Left lung (tissue), 4 donors: ENCODE measurements at regions not wholly inside any gene's neighbourhood (a gene's known extent, or its start where the extent isn't known, plus 50 kb on each side); places are given as distances from the start of the nearest gene placed in this dataset.

Source experiments
- ATAC-seq: fragments of 200-7000 bp; cut with Tn5 transposase; one replicate; pipeline ENCODE4 v1.9.1; 2020; ENCODE audit warnings: moderate library complexity
- DNase-seq, 4 donors: peaks; one replicate each; pipeline ENCODE4 v3.0.0-alpha.2; 2013 to 2020
- H3K27ac ChIP-seq, 2 donors: fragments of 200-600 bp; sonication (generic) in 1 of 2; one replicate each; pipeline versions ENCODE4 v1.5.0 to v1.8.0; 2020 to 2021
- H3K27me3 ChIP-seq, 2 donors: fragments of 200-600 bp; sonication (generic) in 1 of 2; one replicate each; pipeline versions ENCODE4 v1.5.0 to v1.8.0; 2020 to 2021
- H3K36me3 ChIP-seq, 2 donors: fragments of 200-600 bp; sonication (generic) in 1 of 2; one replicate each; pipeline versions ENCODE4 v1.5.0 to v1.8.0; 2020 to 2021
- H3K4me1 ChIP-seq, 2 donors: fragments of 200-600 bp; one replicate each; pipeline ENCODE4 v1.8.0; 2021
- H3K4me3 ChIP-seq, 2 donors: fragments of 200-600 bp; sonication (generic) in 1 of 2; one replicate each; pipeline versions ENCODE4 v1.5.0 to v1.8.0; 2020 to 2021; ENCODE audit warnings: mild to moderate bottlenecking in 1 of 2
- H3K9me3 ChIP-seq, 2 donors: fragments of 200-600 bp; sonication (generic) in 1 of 2; one replicate each; pipeline versions ENCODE4 v1.5.0 to v1.8.0; 2020 to 2021
- CTCF ChIP-seq, 2 donors: fragments of 200-600 bp; sonication (generic) in 1 of 2; IDR thresholded peaks; one replicate each; pipeline versions ENCODE4 v1.5.0 to v1.8.0; 2021; ENCODE audit warnings: antibody characterized with exemption in 2 of 2
- intact Hi-C, 2 donors: fragments of 100-400 bp; cut with DNase I; formaldehyde crosslinking; loops; one replicate each; pipeline versions ENCODE4 v1.11.2 to v1.14.2; 2022
- donor health status: DM: no; HTN: yes; CAD: no.
- donor health status: DM: no; HTN: no; CAD: no.

- Histone ChIP-seq H3K27ac (no peak overlapping the region), H3K4me1 (no peaks in the 10 kb centered on the region), H3K4me3 (no peak overlapping the region), H3K9me3 (no peaks in the 10 kb centered on the region), H3K27me3 (peaks cover 0 to 30% of the 10 kb centered on the region in 2 donors), H3K36me3 (no peaks in the 10 kb centered on the region)
- no peak for TF ChIP-seq CTCF (IDR thresholded peaks at IDR 0.05)
- no peak for ATAC-seq
- no peak for DNase-seq
- intact Hi-C loops = no loop called here
These were observed 383.0 kb upstream of the EEF2KMT start for GRCh38 chr16:5480431-5481195.

GRCh38 chr16:5479926-5480325 is 382.3 kb upstream of the EEF2KMT start:
- intact Hi-C loops = no loop called here
- ATAC-seq (no peak), DNase-seq (peak in 1 of 4 donors; percentile 7)
- peaks cover 0 to 30% of the 10 kb centered on the region in 2 donors for H3K27me3 ChIP-seq
- H3K36me3 ChIP-seq = no peaks in the 10 kb centered on the region
- H3K9me3 ChIP-seq = no peaks in the 10 kb centered on the region
- no peaks in the 10 kb centered on the region for H3K4me1 ChIP-seq
- no peak overlapping the region for H3K27ac ChIP-seq
- no peak for TF ChIP-seq CTCF (IDR thresholded peaks at IDR 0.05)
- no peak overlapping the region for H3K4me3 ChIP-seq

- H3K9me3 ChIP-seq = no peaks in the 10 kb centered on the region
- intact Hi-C loops = no loop called here
- DNase-seq = no peak
- TF ChIP-seq CTCF (IDR thresholded peaks at IDR 0.05) = no peak
- H3K36me3 ChIP-seq = no peaks in the 10 kb centered on the region
- no peak overlapping the region for H3K27ac ChIP-seq
- H3K4me1 ChIP-seq = no peaks in the 10 kb centered on the region
- no peak for ATAC-seq
- peaks cover 0 to 36% of the 10 kb centered on the region in 2 donors for H3K27me3 ChIP-seq
- H3K4me3 ChIP-seq = no peak overlapping the region
These were observed 380.4 kb upstream of the EEF2KMT start for GRCh38 chr16:5478036-5478435.

- Histone ChIP-seq H3K4me3 (no peak overlapping the region), H3K27me3 (peaks cover 0 to 36% of the 10 kb centered on the region in 2 donors), H3K4me1 (no peaks in the 10 kb centered on the region), H3K27ac (no peak overlapping the region), H3K9me3 (no peaks in the 10 kb centered on the region), H3K36me3 (no peaks in the 10 kb centered on the region)
- no peak for DNase-seq
- TF ChIP-seq CTCF (IDR thresholded peaks at IDR 0.05) = no peak
- no peak for ATAC-seq
- intact Hi-C loops = no loop called here
These were observed 379.7 kb upstream of the EEF2KMT start for GRCh38 chr16:5477251-5477650.

- no peaks in the 10 kb centered on the region for H3K36me3 ChIP-seq
- peaks cover 0 to 36% of the 10 kb centered on the region in 2 donors for H3K27me3 ChIP-seq
- H3K4me3 ChIP-seq = no peak overlapping the region
- peaks cover 0 to 6% of the 10 kb centered on the region in 2 donors for H3K9me3 ChIP-seq
- intact Hi-C loops = no loop called here
- TF ChIP-seq CTCF (IDR thresholded peaks at IDR 0.05) = no peak
- no peak overlapping the region for H3K27ac ChIP-seq
- H3K4me1 ChIP-seq = no peaks in the 10 kb centered on the region
- DNase-seq (no peak), ATAC-seq (no peak)
These were observed 375.0 kb upstream of the EEF2KMT start for GRCh38 chr16:5472552-5472951.
